ENCODE measurements at regions not wholly inside any gene's neighbourhood (a gene's known extent, or its start where the extent isn't known, plus 50 kb on each side); places are given as distances from the start of the nearest gene placed in this dataset.

- FAIRE-seq (no peak), DNase-seq (ENCODE audit: low read depth) (no peak)
- Histone ChIP-seq H3K36me3 (ENCODE audit: control insufficient read depth, insufficient read depth, low read length) (no peaks in the 10 kb centered on the region), H3K4me3 (ENCODE audit: low read depth, low read length) (no peak overlapping the region), H3K27me3 (ENCODE audit: control insufficient read depth, insufficient read depth, low read length) (no peaks in the 10 kb centered on the region)
- TF ChIP-seq CTCF (IDR thresholded peaks at IDR 0.05; ENCODE audit: insufficient read depth, low read length, severe bottlenecking): no peak
Observed at GRCh38 chr5:101036778-101037177, 133.7 kb upstream of the ST8SIA4 start.

GRCh38 chr5:101035425-101035824 is 132.3 kb upstream of the ST8SIA4 start:
- FAIRE-seq: no peak
- H3K4me3 ChIP-seq (ENCODE audit: low read depth, low read length): no peak overlapping the region
- no peak for DNase-seq (ENCODE audit: low read depth)

GRCh38 chr5:101024299-101024698 is 121.2 kb upstream of the ST8SIA4 start:
- Histone ChIP-seq H3K4me3 (ENCODE audit: low read depth, low read length) (no peak overlapping the region), H3K36me3 (ENCODE audit: control insufficient read depth, insufficient read depth, low read length) (no peaks in the 10 kb centered on the region), H3K27me3 (ENCODE audit: control insufficient read depth, insufficient read depth, low read length) (no peaks in the 10 kb centered on the region)
- no peak for FAIRE-seq
- no peak for TF ChIP-seq CTCF (IDR thresholded peaks at IDR 0.05; ENCODE audit: insufficient read depth, low read length, severe bottlenecking)
- no peak for DNase-seq (ENCODE audit: low read depth)

More at GRCh38 chr5:101035425-101035824, 132.3 kb upstream of the ST8SIA4 start:
- H3K36me3 ChIP-seq (ENCODE audit: control insufficient read depth, insufficient read depth, low read length): no peaks in the 10 kb centered on the region
- TF ChIP-seq CTCF (IDR thresholded peaks at IDR 0.05; ENCODE audit: insufficient read depth, low read length, severe bottlenecking): no peak
- H3K27me3 ChIP-seq (ENCODE audit: control insufficient read depth, insufficient read depth, low read length): no peaks in the 10 kb centered on the region

GRCh38 chr5:101018299-101018698 is 115.2 kb upstream of the ST8SIA4 start:
- FAIRE-seq: no peak

GRCh38 chr5:101012880-101013279 is 109.8 kb upstream of the ST8SIA4 start:
- Histone ChIP-seq H3K4me3 (ENCODE audit: low read depth, low read length) (no peak overlapping the region), H3K36me3 (ENCODE audit: control insufficient read depth, insufficient read depth, low read length) (no peaks in the 10 kb centered on the region), H3K27me3 (ENCODE audit: control insufficient read depth, insufficient read depth, low read length) (no peaks in the 10 kb centered on the region)
- no peak for TF ChIP-seq CTCF (IDR thresholded peaks at IDR 0.05; ENCODE audit: insufficient read depth, low read length, severe bottlenecking)
- FAIRE-seq (no peak), DNase-seq (ENCODE audit: low read depth) (no peak)

More at GRCh38 chr5:101018299-101018698, 115.2 kb upstream of the ST8SIA4 start:
- Histone ChIP-seq H3K27me3 (ENCODE audit: control insufficient read depth, insufficient read depth, low read length) (no peaks in the 10 kb centered on the region), H3K36me3 (ENCODE audit: control insufficient read depth, insufficient read depth, low read length) (no peaks in the 10 kb centered on the region), H3K4me3 (ENCODE audit: low read depth, low read length) (no peak overlapping the region)
- no peak for TF ChIP-seq CTCF (IDR thresholded peaks at IDR 0.05; ENCODE audit: insufficient read depth, low read length, severe bottlenecking)
- DNase-seq (ENCODE audit: low read depth): no peak

- H3K36me3 ChIP-seq (ENCODE audit: control insufficient read depth, insufficient read depth, low read length): no peaks in the 10 kb centered on the region
- H3K27me3 ChIP-seq (ENCODE audit: control insufficient read depth, insufficient read depth, low read length): no peaks in the 10 kb centered on the region
- TF ChIP-seq CTCF (IDR thresholded peaks at IDR 0.05; ENCODE audit: insufficient read depth, low read length, severe bottlenecking): no peak
- no peak for DNase-seq (ENCODE audit: low read depth)
- FAIRE-seq: no peak
- H3K4me3 ChIP-seq (ENCODE audit: low read depth, low read length): no peak overlapping the region
Observed at GRCh38 chr5:101009758-101010519, 106.9 kb upstream of the ST8SIA4 start.

Measured in bronchial epithelial cell (primary cell).